ENCODE measurements at regions not wholly inside any gene's neighbourhood (a gene's known extent, or its start where the extent isn't known, plus 50 kb on each side); places are given as distances from the start of the nearest gene placed in this dataset.
"Not testable (repeated sequence)": the region's sequence is repeated elsewhere in the genome, so short reads cannot be mapped to it uniquely, and the experiment has no call there.

- ATAC-seq (replicated peaks; ENCODE audit: extremely low read depth, poor library complexity, severe bottlenecking) = no peak
- Mint-ChIP-seq H3K4me1 (no peaks in the 10 kb centered on the region), H3K4me3 (no peak overlapping the region), H3K36me3 (ENCODE audit: insufficient read depth) (no peaks in the 10 kb centered on the region), H3K9me3 (no peaks in the 10 kb centered on the region), H3K27ac (ENCODE audit: low read depth) (no peak overlapping the region), H3K27me3 (peaks cover 31% of the 10 kb centered on the region)
- no peak for DNase-seq (ENCODE audit: low spot score in 2 of 2)
Observed at GRCh38 chr1:116185161-116185701, 74.0 kb downstream of the MAB21L3 start.

GRCh38 chr1:116189481-116189880, 78.3 kb downstream of the MAB21L3 start:
- H3K4me3 Mint-ChIP-seq = no peak overlapping the region
- H3K9me3 Mint-ChIP-seq = no peaks in the 10 kb centered on the region
- no peaks in the 10 kb centered on the region for H3K4me1 Mint-ChIP-seq
- peaks cover 23% of the 10 kb centered on the region for H3K27me3 Mint-ChIP-seq
- no peaks in the 10 kb centered on the region for H3K36me3 Mint-ChIP-seq (ENCODE audit: insufficient read depth)
- no peak for DNase-seq (ENCODE audit: low spot score in 2 of 2)
- no peak overlapping the region for H3K27ac Mint-ChIP-seq (ENCODE audit: low read depth)
- ATAC-seq (replicated peaks; ENCODE audit: extremely low read depth, poor library complexity, severe bottlenecking) = no peak

GRCh38 chr1:116191294-116191693, 80.1 kb downstream of the MAB21L3 start:
- Mint-ChIP-seq H3K4me1 (no peaks in the 10 kb centered on the region), H3K4me3 (no peak overlapping the region)

GRCh38 chr1:116193768-116194167, 82.6 kb downstream of the MAB21L3 start:
- H3K36me3 Mint-ChIP-seq (ENCODE audit: insufficient read depth) = no peaks in the 10 kb centered on the region
- no peak for DNase-seq (ENCODE audit: low spot score in 2 of 2)

More at GRCh38 chr1:116191294-116191693, 80.1 kb downstream of the MAB21L3 start:
- no peak overlapping the region for H3K27ac Mint-ChIP-seq (ENCODE audit: low read depth)
- H3K36me3 Mint-ChIP-seq (ENCODE audit: insufficient read depth) = no peaks in the 10 kb centered on the region
- ATAC-seq (replicated peaks; ENCODE audit: extremely low read depth, poor library complexity, severe bottlenecking) = no peak
- no peak for DNase-seq (ENCODE audit: low spot score in 2 of 2)
- peaks cover 23% of the 10 kb centered on the region for H3K27me3 Mint-ChIP-seq
- no peaks in the 10 kb centered on the region for H3K9me3 Mint-ChIP-seq

GRCh38 chr1:116194568-116194967, 83.4 kb downstream of the MAB21L3 start:
- no peaks in the 10 kb centered on the region for H3K36me3 Mint-ChIP-seq (ENCODE audit: insufficient read depth)
- no peak for ATAC-seq (replicated peaks; ENCODE audit: extremely low read depth, poor library complexity, severe bottlenecking)
- H3K4me3 Mint-ChIP-seq = no peak overlapping the region
- H3K9me3 Mint-ChIP-seq = no peaks in the 10 kb centered on the region
- peaks cover 29% of the 10 kb centered on the region for H3K27me3 Mint-ChIP-seq
- no peak for DNase-seq (ENCODE audit: low spot score in 2 of 2)
- no peaks in the 10 kb centered on the region for H3K4me1 Mint-ChIP-seq
- no peak overlapping the region for H3K27ac Mint-ChIP-seq (ENCODE audit: low read depth)

More at GRCh38 chr1:116193768-116194167, 82.6 kb downstream of the MAB21L3 start:
- Mint-ChIP-seq H3K27me3 (peaks cover 23% of the 10 kb centered on the region), H3K9me3 (no peaks in the 10 kb centered on the region), H3K27ac (ENCODE audit: low read depth) (no peak overlapping the region), H3K4me3 (no peak overlapping the region), H3K4me1 (no peaks in the 10 kb centered on the region)
- no peak for ATAC-seq (replicated peaks; ENCODE audit: extremely low read depth, poor library complexity, severe bottlenecking)

- Mint-ChIP-seq H3K27me3 (peaks cover 35% of the 10 kb centered on the region), H3K9me3 (no peaks in the 10 kb centered on the region), H3K36me3 (ENCODE audit: insufficient read depth) (no peaks in the 10 kb centered on the region), H3K4me1 (no peaks in the 10 kb centered on the region), H3K27ac (ENCODE audit: low read depth) (no peak overlapping the region), H3K4me3 (no peak overlapping the region)
- DNase-seq (ENCODE audit: low spot score in 2 of 2) = no peak
- no peak for ATAC-seq (replicated peaks; ENCODE audit: extremely low read depth, poor library complexity, severe bottlenecking)
Observed at GRCh38 chr1:116195077-116195868, 84.1 kb downstream of the MAB21L3 start.

- H3K4me1 Mint-ChIP-seq; ATAC-seq (replicated peaks; ENCODE audit: extremely low read depth, poor library complexity, severe bottlenecking); H3K4me3 Mint-ChIP-seq; H3K36me3 Mint-ChIP-seq (ENCODE audit: insufficient read depth); H3K9me3 Mint-ChIP-seq; H3K27ac Mint-ChIP-seq (ENCODE audit: low read depth); DNase-seq (ENCODE audit: low spot score in 2 of 2): not testable (repeated sequence)
- peaks cover 53% of the 10 kb centered on the region for H3K27me3 Mint-ChIP-seq
Observed at GRCh38 chr1:116200343-116200742, 89.1 kb downstream of the MAB21L3 start.

- Mint-ChIP-seq H3K27ac (ENCODE audit: low read depth) (no peak overlapping the region), H3K4me3 (no peak overlapping the region), H3K36me3 (ENCODE audit: insufficient read depth) (peaks cover 1% of the 10 kb centered on the region), H3K27me3 (peaks cover 53% of the 10 kb centered on the region), H3K4me1 (no peaks in the 10 kb centered on the region), H3K9me3 (no peaks in the 10 kb centered on the region)
- ATAC-seq (replicated peaks; ENCODE audit: extremely low read depth, poor library complexity, severe bottlenecking) (no peak), DNase-seq (ENCODE audit: low spot score in 2 of 2) (no peak)
Observed at GRCh38 chr1:116201911-116202310, 90.7 kb downstream of the MAB21L3 start.

GRCh38 chr1:116203181-116203723, 92.1 kb downstream of the MAB21L3 start:
- no peaks in the 10 kb centered on the region for H3K9me3 Mint-ChIP-seq
- peaks cover 53% of the 10 kb centered on the region for H3K27me3 Mint-ChIP-seq
- H3K4me1 Mint-ChIP-seq = no peaks in the 10 kb centered on the region
- H3K36me3 Mint-ChIP-seq (ENCODE audit: insufficient read depth) = peaks cover 1% of the 10 kb centered on the region
- no peak overlapping the region for H3K27ac Mint-ChIP-seq (ENCODE audit: low read depth)
- DNase-seq (ENCODE audit: low spot score in 2 of 2) (no peak), ATAC-seq (replicated peaks; ENCODE audit: extremely low read depth, poor library complexity, severe bottlenecking) (no peak)
- H3K4me3 Mint-ChIP-seq = no peak overlapping the region

GRCh38 chr1:116203920-116204319, 92.7 kb downstream of the MAB21L3 start:
- DNase-seq (ENCODE audit: low spot score in 2 of 2) (no peak), ATAC-seq (replicated peaks; ENCODE audit: extremely low read depth, poor library complexity, severe bottlenecking) (no peak)
- Mint-ChIP-seq H3K4me1 (no peaks in the 10 kb centered on the region), H3K36me3 (ENCODE audit: insufficient read depth) (peaks cover 1% of the 10 kb centered on the region), H3K4me3 (no peak overlapping the region), H3K27me3 (peaks cover 53% of the 10 kb centered on the region), H3K27ac (ENCODE audit: low read depth) (no peak overlapping the region), H3K9me3 (no peaks in the 10 kb centered on the region)

GRCh38 chr1:116205941-116206679, 94.9 kb downstream of the MAB21L3 start:
- Mint-ChIP-seq H3K27ac (ENCODE audit: low read depth) (no peak overlapping the region), H3K27me3 (peaks cover 32% of the 10 kb centered on the region), H3K4me1 (no peaks in the 10 kb centered on the region), H3K36me3 (ENCODE audit: insufficient read depth) (peaks cover 1% of the 10 kb centered on the region), H3K9me3 (no peaks in the 10 kb centered on the region), H3K4me3 (no peak overlapping the region)
- DNase-seq (ENCODE audit: low spot score in 2 of 2) = no peak
- no peak for ATAC-seq (replicated peaks; ENCODE audit: extremely low read depth, poor library complexity, severe bottlenecking)

GRCh38 chr1:116207126-116207735, 96.0 kb downstream of the MAB21L3 start:
- Mint-ChIP-seq H3K9me3 (no peaks in the 10 kb centered on the region), H3K4me1 (no peaks in the 10 kb centered on the region), H3K36me3 (ENCODE audit: insufficient read depth) (peaks cover 1% of the 10 kb centered on the region), H3K27ac (ENCODE audit: low read depth) (no peak overlapping the region), H3K27me3 (peaks cover 32% of the 10 kb centered on the region), H3K4me3 (no peak overlapping the region)
- no peak for ATAC-seq (replicated peaks; ENCODE audit: extremely low read depth, poor library complexity, severe bottlenecking)
- DNase-seq (ENCODE audit: low spot score in 2 of 2) = no peak
